Ishikawa (cell line): ENCODE measurements at regions not wholly inside any gene's neighbourhood (a gene's known extent, or its start where the extent isn't known, plus 50 kb on each side); places are given as distances from the start of the nearest gene placed in this dataset.

Experiments
- CREB1 ChIP-seq: IDR thresholded peaks from 2 replicates; pipeline ENCODE4 v1.6.1; 2012; ENCODE audit warnings: low read depth
- EP300 ChIP-seq: IDR thresholded peaks from 2 replicates; pipeline ENCODE4 v1.6.1; 2012; ENCODE audit warnings: borderline replicate concordance
- MAX ChIP-seq: IDR thresholded peaks from 2 replicates; pipeline ENCODE4 v1.6.1; 2012
- TAF1 ChIP-seq: IDR thresholded peaks from 2 replicates; pipeline ENCODE4 v1.6.1; 2012; ENCODE audit warnings: low read depth, mild to moderate bottlenecking

GRCh38 chr14:58722441-58722840, 84.7 kb downstream of the DACT1 start:
- TF ChIP-seq MAX = no peak
- no peak for TF ChIP-seq EP300
- no peak for TF ChIP-seq TAF1
- TF ChIP-seq CREB1 = no peak
